Keratinocyte (primary cell): ENCODE measurements at regions not wholly inside any gene's neighbourhood (a gene's known extent, or its start where the extent isn't known, plus 50 kb on each side); places are given as distances from the start of the nearest gene placed in this dataset.

ENCODE experiments used
- CTCF ChIP-seq, 3 experiments: IDR thresholded peaks in 1 of 3; conservative IDR thresholded peaks in 1 of 3; optimal IDR thresholded peaks in 1 of 3; 2 replicates in 2 of 3; 3 replicates in 1 of 3; pipeline versions ENCODE3 to v1.5.1; 2011; ENCODE audit warnings: low read length in 3 of 3, mild to moderate bottlenecking in 3 of 3, moderate library complexity in 2 of 3, control low read depth in 1 of 3, inconsistent platforms in 1 of 3; ENCODE audit not compliant: insufficient read depth in 2 of 3; ENCODE audit errors: extremely low read depth in 1 of 3
- EZH2 ChIP-seq: IDR thresholded peaks from one replicate; pipeline ENCODE4 v1.6.1; 2012; ENCODE audit warnings: inconsistent platforms, mild to moderate bottlenecking, low read length, moderate library complexity

GRCh38 chr10:64867501-64867962 is 1346.3 kb downstream of the REEP3 start:
- TF ChIP-seq CTCF (optimal IDR thresholded peaks at IDR 0.05 in 1 of 3, IDR thresholded peaks at IDR 0.05 in 1 of 3, conservative IDR thresholded peaks at IDR 0.05 in 1 of 3; ENCODE audit: extremely low read depth in 1 of 3, insufficient read depth in 2 of 3, low read length in 3 of 3) (no peak), EZH2 (no peak)
